Activated CD4-positive, alpha-beta T cell treated with anti-CD3 and anti-CD28 coated beads, Interleukin-2, Interleukin-4, amounts not matched to agents 100 ng/mL and 50 ng/mL, durations not matched to agents 16 hours and 8 hours (primary cell): ENCODE measurements at regions not wholly inside any gene's neighbourhood (a gene's known extent, or its start where the extent isn't known, plus 50 kb on each side); places are given as distances from the start of the nearest gene placed in this dataset.

Experiments
- DNase-seq: peaks from one replicate; pipeline ENCODE4 v3.0.0-alpha.2; 2020; ENCODE audit warnings: low spot score

- DNase-seq, result no peak
Measured at GRCh38 chr1:188427642-188428041, 1598.9 kb downstream of the PLA2G4A start.

DNA sequence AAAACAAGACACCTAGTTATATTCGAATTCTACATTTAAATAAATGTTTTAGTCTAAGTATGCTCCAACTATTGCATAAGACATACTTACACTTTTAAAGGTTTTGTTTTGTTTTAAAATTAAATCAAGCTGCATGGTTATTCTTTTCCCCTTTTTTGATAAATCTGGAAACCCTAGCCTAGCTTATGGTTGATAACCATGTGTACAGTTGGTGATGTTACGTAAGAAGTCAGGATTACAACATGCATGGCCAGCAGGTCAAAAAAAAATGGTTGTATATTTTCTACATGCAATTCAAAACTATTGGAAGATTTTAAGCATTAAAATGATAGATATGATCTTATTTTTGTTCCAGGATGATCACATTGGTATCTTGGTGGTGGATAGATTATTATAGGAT lies 1600.6 kb downstream of the PLA2G4A start:
- no peak for DNase-seq

DNA sequence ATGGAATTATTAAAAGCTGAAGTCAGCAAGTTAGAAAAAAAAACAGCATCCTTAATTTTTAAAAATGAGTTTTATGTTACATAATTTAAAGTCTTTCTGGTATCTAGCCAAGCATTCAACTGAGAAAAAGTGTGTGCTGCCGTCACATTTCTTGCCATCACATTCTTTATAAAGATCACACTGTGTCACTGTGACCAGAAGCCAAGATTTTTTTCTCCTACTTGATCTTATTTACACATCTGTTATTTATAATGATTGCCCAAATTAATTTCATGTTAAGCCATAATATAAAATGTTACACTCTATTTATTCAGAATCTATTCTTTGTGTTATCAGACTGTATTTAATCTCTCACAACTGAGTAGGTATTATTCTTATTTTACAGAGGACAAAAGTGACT lies 1603.7 kb downstream of the PLA2G4A start:
- DNase-seq, result no peak

- no peak for DNase-seq
Measured at GRCh38 chr1:188433425-188433824, 1604.7 kb downstream of the PLA2G4A start.

GRCh38 chr1:188444526-188444925 lies 1615.8 kb downstream of the PLA2G4A start:
- no peak for DNase-seq

GRCh38 chr1:188462837-188463236 lies 1634.1 kb downstream of the PLA2G4A start:
- no peak for DNase-seq

DNA sequence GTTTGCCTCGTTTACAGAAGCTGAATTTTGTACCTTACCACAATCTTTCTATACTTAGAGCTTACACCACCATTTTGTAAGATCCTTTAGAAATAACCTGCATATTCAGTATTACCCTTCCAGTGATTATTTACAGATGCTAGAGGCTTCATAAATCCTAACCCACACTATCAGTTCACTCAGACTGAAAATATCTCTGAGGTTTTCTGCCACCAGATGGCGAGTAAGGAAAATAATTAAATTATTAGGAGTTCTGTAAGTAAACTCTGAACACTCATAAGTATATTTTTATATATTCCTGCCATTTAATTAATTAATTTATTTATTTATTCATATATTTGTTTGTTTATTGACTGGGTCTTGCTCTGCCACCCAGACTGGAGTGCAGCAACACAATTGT lies 1635.2 kb downstream of the PLA2G4A start:
- DNase-seq, result no peak

- no peak for DNase-seq
Measured at GRCh38 chr1:188466539-188466938, 1637.8 kb downstream of the PLA2G4A start.

GRCh38 chr1:188476606-188477005 lies 1647.9 kb downstream of the PLA2G4A start:
- DNase-seq, result no peak

DNA sequence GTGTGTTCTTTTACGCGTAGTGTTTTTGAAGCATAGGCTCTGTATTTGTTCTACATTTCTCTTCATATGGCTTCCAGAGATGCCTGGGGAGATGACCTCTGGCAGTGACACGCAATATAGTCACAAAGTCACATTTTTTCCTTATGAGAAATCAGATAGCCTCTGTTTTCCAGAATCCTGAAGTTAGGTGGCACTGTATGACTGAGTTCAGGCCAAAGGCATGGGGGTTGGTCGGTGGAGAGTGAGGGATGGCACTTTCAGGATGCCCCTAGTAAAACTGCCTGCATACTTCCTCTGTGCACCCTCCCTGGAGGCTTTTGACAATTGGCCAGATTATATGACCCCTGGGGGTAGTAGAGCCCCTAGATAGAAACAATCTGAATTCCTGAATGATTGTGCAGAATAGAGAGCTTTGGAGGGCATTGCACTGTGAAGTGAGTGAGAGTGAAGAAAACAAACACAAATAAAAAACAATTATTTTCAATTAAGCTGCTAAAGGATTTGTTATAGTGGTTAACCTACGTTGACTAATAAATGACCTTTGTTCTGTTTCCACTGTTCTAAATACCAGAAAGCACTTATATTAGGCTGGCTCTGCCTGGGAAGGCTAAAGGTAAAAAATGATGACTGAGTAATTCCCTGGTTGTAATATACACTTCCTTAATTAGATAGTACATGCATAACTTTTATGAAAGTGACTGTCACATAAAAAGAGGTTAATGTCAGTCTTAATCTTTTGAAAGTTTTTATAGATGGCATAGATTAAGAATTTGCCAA lies 1660.8 kb downstream of the PLA2G4A start:
- DNase-seq, result no peak

DNA sequence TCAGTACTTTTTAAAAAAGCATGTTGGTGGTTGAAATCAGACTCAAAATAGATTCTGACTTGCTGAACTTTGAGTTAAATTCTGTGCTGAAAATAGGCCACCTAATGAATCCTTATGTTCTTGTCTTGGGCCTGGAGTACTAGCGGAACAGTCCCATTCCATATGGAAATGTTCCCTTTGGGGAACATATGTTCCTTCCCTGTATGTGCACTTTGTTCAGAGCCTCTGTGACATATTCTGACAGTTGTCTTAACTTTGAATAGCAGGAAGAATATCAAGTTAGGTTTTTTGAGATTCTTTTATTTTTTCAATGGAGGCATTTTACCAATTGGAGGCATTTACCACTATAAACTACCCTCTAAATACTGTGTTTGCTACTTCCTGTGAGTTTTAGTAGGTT lies 1667.8 kb downstream of the PLA2G4A start:
- no peak for DNase-seq

DNA sequence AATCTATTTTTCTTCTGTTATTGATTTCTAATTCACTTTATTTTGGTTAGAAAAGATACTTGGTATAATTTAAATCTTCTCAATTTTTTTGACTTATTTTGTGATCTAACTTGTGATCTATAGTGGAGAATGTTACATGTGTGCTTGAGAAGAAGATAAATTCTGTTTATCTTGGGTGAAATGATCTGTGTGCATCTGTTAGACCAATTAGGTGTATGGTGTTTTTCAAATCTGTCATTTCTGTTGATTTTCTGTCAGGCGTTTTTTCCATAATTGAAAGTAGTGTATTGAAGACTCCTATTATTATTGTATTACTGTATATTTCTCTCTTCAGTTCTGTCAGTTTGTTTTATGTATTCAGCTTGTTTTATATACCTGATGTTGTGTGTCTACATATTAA lies 1668.3 kb downstream of the PLA2G4A start:
- DNase-seq, result no peak

DNA sequence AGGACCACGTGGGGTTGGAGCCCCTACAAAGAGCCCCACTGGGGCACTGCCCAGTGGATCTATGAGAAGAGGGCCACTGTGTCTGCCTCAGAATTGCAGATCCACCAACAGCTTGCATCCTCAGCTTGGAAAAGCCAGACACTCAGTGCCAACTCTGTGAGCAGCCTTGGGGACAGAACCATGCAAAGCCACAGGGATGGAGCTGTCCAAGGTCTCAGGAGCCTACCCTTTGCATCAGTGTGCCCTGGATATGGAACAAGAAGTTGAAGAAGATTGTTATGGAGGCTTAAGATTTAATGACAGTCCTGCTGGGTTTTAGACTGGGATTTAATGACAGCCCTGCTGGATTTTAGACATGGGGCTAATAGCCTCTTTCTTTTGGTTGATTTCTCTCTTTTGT lies 1670.9 kb downstream of the PLA2G4A start:
- DNase-seq, result no peak

DNA sequence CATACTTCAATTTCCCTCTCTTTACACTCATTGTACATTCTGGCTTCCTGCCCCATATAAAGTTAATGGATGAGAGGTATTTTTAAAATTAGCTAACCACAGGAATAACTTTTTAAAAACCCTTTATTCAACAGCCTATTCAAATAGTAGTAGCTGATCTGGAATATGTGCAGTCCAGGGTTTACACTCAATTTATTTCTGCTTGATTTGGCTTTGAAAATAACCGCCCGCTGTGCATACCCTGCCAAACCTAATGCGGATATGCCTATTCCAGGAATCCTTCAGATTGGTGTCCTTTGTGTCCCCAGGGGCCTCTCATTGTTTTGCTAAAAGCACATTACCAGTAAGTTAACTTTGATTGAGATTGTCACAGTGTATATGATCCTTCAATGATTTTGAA lies 1686.2 kb downstream of the PLA2G4A start:
- DNase-seq, result no peak

DNA sequence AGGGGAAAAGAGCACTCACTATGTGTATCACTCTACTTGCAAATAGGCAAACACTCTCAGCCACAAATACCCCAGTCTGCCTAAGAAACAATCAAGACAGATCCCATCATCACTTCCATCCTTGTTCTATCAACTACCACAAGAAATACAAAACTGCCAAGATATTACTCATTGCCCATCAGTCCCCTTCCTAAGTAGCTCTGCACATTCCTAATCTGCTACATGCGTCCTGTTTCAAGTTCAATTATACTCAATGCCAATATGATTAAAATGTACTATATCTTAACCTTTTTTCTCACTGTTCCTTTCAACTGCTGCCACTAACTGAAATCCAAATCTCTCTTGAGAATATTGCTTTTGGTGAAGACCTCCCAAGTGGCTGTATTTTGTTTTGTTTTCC lies 1688.4 kb downstream of the PLA2G4A start:
- DNase-seq, result no peak

- no peak for DNase-seq
Measured at GRCh38 chr1:188551176-188551575, 1722.4 kb downstream of the PLA2G4A start.

DNA sequence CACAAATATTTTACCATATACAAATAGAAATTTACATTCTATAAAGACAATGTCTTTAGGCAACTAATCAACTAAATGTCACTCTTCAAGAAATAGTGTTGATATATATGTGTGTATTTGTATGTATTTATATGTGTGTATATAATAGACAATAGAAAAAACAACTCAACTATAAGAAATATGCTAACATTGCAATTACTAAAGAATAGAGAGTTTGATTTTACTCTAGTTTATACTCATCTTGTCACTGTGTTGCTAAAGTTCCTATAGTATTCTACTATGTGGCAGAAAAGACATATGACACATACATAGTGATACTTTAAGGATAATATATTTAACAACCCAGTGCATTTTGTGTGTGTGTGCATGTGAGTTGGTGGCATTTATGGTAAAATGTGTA lies 1728.3 kb downstream of the PLA2G4A start:
- DNase-seq, result no peak

- DNase-seq, result no peak
Measured at GRCh38 chr1:188582911-188583532, 1754.3 kb downstream of the PLA2G4A start.

DNA sequence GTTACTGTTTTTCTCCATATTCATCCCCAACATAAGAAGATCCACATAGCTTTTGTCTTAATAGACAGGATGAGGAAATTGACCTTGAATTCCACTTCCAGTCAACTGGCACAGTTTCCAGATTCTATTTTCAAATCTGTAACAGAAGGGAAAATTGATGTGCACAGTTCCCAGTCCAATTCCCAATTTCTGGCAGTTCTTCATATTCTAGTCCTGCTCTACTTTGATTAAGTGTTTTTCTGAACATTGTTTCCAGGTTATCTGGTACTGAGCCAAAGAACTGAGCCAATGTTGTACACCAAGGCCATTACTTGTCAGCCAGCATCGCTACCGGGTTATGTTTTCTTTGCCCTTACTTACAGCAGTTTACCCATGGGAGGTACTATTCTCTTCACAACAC lies 1755.4 kb downstream of the PLA2G4A start:
- no peak for DNase-seq

GRCh38 chr1:188590641-188591040 lies 1761.9 kb downstream of the PLA2G4A start:
- no peak for DNase-seq

GRCh38 chr1:188594542-188595235 lies 1765.9 kb downstream of the PLA2G4A start:
- DNase-seq, result no peak

DNA sequence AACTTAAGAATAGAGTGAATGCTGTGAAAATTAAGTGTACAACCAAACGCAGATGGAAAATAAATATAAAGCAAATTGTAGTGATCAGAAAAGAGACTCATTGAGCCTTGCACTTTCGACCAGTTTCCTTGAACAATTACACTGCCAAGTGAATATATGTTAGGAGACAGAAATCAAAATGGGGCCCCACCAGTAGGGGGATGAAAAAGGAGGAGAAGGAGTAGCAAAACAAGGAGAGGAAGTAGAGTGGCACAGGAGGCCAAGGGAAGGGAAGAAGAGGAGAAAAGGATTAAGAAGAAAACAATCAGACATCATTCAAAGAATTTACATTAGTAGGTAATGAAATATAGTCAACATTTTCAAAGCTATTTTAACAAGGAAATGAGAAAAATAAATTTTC lies 1770.6 kb downstream of the PLA2G4A start:
- no peak for DNase-seq

GRCh38 chr1:188611432-188611831 lies 1782.7 kb downstream of the PLA2G4A start:
- no peak for DNase-seq
